Kidney glomerular epithelial cell (primary cell): ENCODE measurements at regions not wholly inside any gene's neighbourhood (a gene's known extent, or its start where the extent isn't known, plus 50 kb on each side); places are given as distances from the start of the nearest gene placed in this dataset.

Source experiments
- DNase-seq: peaks from one replicate; lab custom pipeline; 2025; lab: John Stamatoyannopoulos, UW

- DNase-seq, result no peak
Observed at GRCh38 chr18:43482136-43482535, 204.8 kb upstream of the SYT4 start.

GRCh38 chr18:43482600-43482999 lies 205.3 kb upstream of the SYT4 start:
- no peak for DNase-seq

GRCh38 chr18:43484710-43485109 lies 207.4 kb upstream of the SYT4 start:
- no peak for DNase-seq

- DNase-seq, result no peak
Observed at GRCh38 chr18:43485545-43485963, 208.3 kb upstream of the SYT4 start.

- no peak for DNase-seq
Observed at GRCh38 chr18:43486462-43486861, 209.2 kb upstream of the SYT4 start.

- DNase-seq, result no peak
Observed at GRCh38 chr18:43501099-43501498, 223.8 kb upstream of the SYT4 start.

- no peak for DNase-seq
Observed at GRCh38 chr18:43506935-43507334, 229.6 kb upstream of the SYT4 start.

GRCh38 chr18:43507842-43508481 lies 230.7 kb upstream of the SYT4 start:
- no peak for DNase-seq

GRCh38 chr18:43514747-43515146 lies 237.5 kb upstream of the SYT4 start:
- no peak for DNase-seq

- DNase-seq, result no peak
Observed at GRCh38 chr18:43515481-43515880, 238.2 kb upstream of the SYT4 start.

- no peak for DNase-seq
Observed at GRCh38 chr18:43524260-43524659, 247.0 kb upstream of the SYT4 start.

- DNase-seq, result no peak
Observed at GRCh38 chr18:43525169-43525568, 247.9 kb upstream of the SYT4 start.

GRCh38 chr18:43526426-43527145 lies 249.3 kb upstream of the SYT4 start:
- peak; percentile 50 for DNase-seq

- DNase-seq, result no peak
Observed at GRCh38 chr18:43531438-43531837, 254.1 kb upstream of the SYT4 start.

GRCh38 chr18:43533371-43533770 lies 256.1 kb upstream of the SYT4 start:
- DNase-seq, result no peak

GRCh38 chr18:43534511-43534910 lies 257.2 kb upstream of the SYT4 start:
- DNase-seq, result no peak

- DNase-seq, result peak; percentile 4
Observed at GRCh38 chr18:43539862-43540261, 262.6 kb upstream of the SYT4 start.

- no peak for DNase-seq
Observed at GRCh38 chr18:43542016-43542415, 264.7 kb upstream of the SYT4 start.

GRCh38 chr18:43543236-43543635 lies 265.9 kb upstream of the SYT4 start:
- no peak for DNase-seq

- no peak for DNase-seq
Observed at GRCh38 chr18:43547456-43547855, 270.2 kb upstream of the SYT4 start.

GRCh38 chr18:43559507-43559906 lies 282.2 kb upstream of the SYT4 start:
- DNase-seq, result no peak

- DNase-seq, result peak; percentile 81
Observed at GRCh38 chr18:43563780-43564179, 286.5 kb upstream of the SYT4 start.

GRCh38 chr18:43570593-43570992 lies 293.3 kb upstream of the SYT4 start:
- no peak for DNase-seq
